HG02678 (cell line): ENCODE measurements at regions not wholly inside any gene's neighbourhood (a gene's known extent, or its start where the extent isn't known, plus 50 kb on each side); places are given as distances from the start of the nearest gene placed in this dataset.

Experiments
- ATAC-seq: cut with Tn5 transposase; IDR thresholded peaks from one replicate; pipeline ENCODE4 v1.9.1; 2021; ENCODE audit warnings: mild to moderate bottlenecking, moderate library complexity; ENCODE audit not compliant: unreplicated experiment

GRCh38 chr12:124517260-124518050 lies 50.0 kb downstream of the NCOR2 start:
- no peak for ATAC-seq

- no peak for ATAC-seq
Observed at GRCh38 chr12:124516850-124517249, 50.6 kb downstream of the NCOR2 start.

- no peak for ATAC-seq
Observed at GRCh38 chr12:124515981-124516380, 51.4 kb downstream of the NCOR2 start.

GRCh38 chr12:124514996-124515932 lies 52.1 kb downstream of the NCOR2 start:
- ATAC-seq, result no peak

GRCh38 chr12:124514145-124514995 lies 53.0 kb downstream of the NCOR2 start:
- ATAC-seq, result no peak

- ATAC-seq, result no peak
Observed at GRCh38 chr12:124513297-124513867, 54.0 kb downstream of the NCOR2 start.

GRCh38 chr12:124512667-124513296 lies 54.6 kb downstream of the NCOR2 start:
- ATAC-seq, result no peak

GRCh38 chr12:124511259-124511985 lies 56.0 kb downstream of the NCOR2 start:
- ATAC-seq, result no peak

GRCh38 chr12:124510301-124510970 lies 57.0 kb downstream of the NCOR2 start:
- ATAC-seq, result no peak

GRCh38 chr12:124509676-124510300 lies 57.6 kb downstream of the NCOR2 start:
- ATAC-seq, result no peak

- no peak for ATAC-seq
Observed at GRCh38 chr12:124509300-124509675, 58.1 kb downstream of the NCOR2 start.

GRCh38 chr12:124508381-124509079 lies 58.9 kb downstream of the NCOR2 start:
- ATAC-seq, result no peak

- ATAC-seq, result no peak
Observed at GRCh38 chr12:124507188-124508109, 60.0 kb downstream of the NCOR2 start.

- ATAC-seq, result no peak
Observed at GRCh38 chr12:124506832-124507153, 60.6 kb downstream of the NCOR2 start.

- no peak for ATAC-seq
Observed at GRCh38 chr12:124506145-124506831, 61.1 kb downstream of the NCOR2 start.
